Panc1 (cell line): ENCODE measurements at regions not wholly inside any gene's neighbourhood (a gene's known extent, or its start where the extent isn't known, plus 50 kb on each side); places are given as distances from the start of the nearest gene placed in this dataset.

ENCODE experiments used
- CTCF ChIP-seq: fragments of 450-650 bp; IDR thresholded peaks from 2 replicates; pipeline ENCODE4 v1.5.1; 2017; ENCODE audit warnings: mild to moderate bottlenecking
- TF ChIP-seq, protein P1 (sequence below), 2 experiments: IDR thresholded peaks; 2 replicates each; pipeline ENCODE4 v1.6.1; 2011 to 2012; ENCODE audit warnings: low read depth in 2 of 2, control low read depth in 1 of 2, low read length in 1 of 2, mild to moderate bottlenecking in 1 of 2, moderate library complexity in 1 of 2; ENCODE audit not compliant: insufficient read depth in 1 of 2

DNA sequence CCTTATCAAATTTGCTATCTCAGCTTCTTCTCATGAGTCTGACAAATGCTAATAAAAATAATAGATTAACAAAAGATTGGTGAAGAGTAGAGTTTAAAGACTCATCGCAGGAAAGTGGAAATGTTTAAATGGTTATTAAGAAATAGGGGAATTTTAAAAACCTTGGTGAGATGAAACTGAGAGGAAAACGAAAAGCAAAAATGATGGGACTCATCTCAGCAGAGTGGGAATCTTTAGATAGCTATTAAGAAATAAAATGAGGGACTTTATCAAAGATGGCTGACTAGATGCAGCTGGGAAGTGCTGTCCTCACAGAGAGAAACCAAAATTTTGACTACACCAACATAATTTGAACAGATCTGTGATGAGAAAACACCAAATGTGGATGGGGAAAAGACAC lies 79.2 kb upstream of the CD163 start:
- no peak for TF ChIP-seq CTCF
- TF ChIP-seq, protein P1, sequence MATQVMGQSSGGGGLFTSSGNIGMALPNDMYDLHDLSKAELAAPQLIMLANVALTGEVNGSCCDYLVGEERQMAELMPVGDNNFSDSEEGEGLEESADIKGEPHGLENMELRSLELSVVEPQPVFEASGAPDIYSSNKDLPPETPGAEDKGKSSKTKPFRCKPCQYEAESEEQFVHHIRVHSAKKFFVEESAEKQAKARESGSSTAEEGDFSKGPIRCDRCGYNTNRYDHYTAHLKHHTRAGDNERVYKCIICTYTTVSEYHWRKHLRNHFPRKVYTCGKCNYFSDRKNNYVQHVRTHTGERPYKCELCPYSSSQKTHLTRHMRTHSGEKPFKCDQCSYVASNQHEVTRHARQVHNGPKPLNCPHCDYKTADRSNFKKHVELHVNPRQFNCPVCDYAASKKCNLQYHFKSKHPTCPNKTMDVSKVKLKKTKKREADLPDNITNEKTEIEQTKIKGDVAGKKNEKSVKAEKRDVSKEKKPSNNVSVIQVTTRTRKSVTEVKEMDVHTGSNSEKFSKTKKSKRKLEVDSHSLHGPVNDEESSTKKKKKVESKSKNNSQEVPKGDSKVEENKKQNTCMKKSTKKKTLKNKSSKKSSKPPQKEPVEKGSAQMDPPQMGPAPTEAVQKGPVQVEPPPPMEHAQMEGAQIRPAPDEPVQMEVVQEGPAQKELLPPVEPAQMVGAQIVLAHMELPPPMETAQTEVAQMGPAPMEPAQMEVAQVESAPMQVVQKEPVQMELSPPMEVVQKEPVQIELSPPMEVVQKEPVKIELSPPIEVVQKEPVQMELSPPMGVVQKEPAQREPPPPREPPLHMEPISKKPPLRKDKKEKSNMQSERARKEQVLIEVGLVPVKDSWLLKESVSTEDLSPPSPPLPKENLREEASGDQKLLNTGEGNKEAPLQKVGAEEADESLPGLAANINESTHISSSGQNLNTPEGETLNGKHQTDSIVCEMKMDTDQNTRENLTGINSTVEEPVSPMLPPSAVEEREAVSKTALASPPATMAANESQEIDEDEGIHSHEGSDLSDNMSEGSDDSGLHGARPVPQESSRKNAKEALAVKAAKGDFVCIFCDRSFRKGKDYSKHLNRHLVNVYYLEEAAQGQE (IDR thresholded peaks at IDR 0.05; ENCODE audit: insufficient read depth in 1 of 2, low read depth in 2 of 2, low read length in 1 of 2): no peak
